ENCODE measurements at regions not wholly inside any gene's neighbourhood (a gene's known extent, or its start where the extent isn't known, plus 50 kb on each side); places are given as distances from the start of the nearest gene placed in this dataset.

DNA sequence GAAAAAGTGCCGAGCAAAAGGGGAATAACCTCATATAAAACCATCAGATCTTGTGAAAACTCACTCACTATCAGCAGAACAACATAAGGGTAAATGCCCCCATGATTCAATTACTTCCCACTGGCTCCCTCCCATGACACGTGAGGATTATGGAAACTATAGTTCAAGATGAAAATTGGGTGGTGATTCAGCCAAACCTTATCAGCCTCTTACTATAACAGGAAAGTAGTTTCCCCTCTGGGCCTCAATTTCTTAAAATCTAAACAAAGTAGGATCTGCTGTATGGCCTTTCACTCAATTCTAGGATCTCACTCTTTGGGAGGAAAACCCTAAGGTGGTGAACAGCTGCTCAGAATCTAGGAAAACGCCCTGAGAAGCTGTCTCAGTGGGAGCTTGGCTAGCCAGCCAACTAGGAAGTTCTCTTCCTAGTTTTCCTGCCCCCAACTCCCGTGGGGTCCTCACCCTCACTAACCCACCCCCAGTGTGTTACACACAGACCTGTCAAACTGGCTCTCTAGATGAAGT lies 1017.1 kb upstream of the HS3ST1 start:
- no peak for TF ChIP-seq POLR2A (IDR thresholded peaks at IDR 0.05)
- TF ChIP-seq, protein P1, sequence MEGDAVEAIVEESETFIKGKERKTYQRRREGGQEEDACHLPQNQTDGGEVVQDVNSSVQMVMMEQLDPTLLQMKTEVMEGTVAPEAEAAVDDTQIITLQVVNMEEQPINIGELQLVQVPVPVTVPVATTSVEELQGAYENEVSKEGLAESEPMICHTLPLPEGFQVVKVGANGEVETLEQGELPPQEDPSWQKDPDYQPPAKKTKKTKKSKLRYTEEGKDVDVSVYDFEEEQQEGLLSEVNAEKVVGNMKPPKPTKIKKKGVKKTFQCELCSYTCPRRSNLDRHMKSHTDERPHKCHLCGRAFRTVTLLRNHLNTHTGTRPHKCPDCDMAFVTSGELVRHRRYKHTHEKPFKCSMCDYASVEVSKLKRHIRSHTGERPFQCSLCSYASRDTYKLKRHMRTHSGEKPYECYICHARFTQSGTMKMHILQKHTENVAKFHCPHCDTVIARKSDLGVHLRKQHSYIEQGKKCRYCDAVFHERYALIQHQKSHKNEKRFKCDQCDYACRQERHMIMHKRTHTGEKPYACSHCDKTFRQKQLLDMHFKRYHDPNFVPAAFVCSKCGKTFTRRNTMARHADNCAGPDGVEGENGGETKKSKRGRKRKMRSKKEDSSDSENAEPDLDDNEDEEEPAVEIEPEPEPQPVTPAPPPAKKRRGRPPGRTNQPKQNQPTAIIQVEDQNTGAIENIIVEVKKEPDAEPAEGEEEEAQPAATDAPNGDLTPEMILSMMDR (IDR thresholded peaks at IDR 0.05), result no peak
